Body of pancreas (tissue), 4 donors: ENCODE measurements at regions not wholly inside any gene's neighbourhood (a gene's known extent, or its start where the extent isn't known, plus 50 kb on each side); places are given as distances from the start of the nearest gene placed in this dataset.

Experiments
- POLR2A ChIP-seq, 3 donors: fragments of 450-650 bp; IDR thresholded peaks; one replicate each; pipeline ENCODE4 v1.6.1; 2016; ENCODE audit warnings: antibody characterized with exemption in 3 of 3, mild to moderate bottlenecking in 2 of 3
- TF ChIP-seq, protein P1 (sequence below), 7 experiments: fragments of 450-650 bp in 4 of 7; fragments of 200-600 bp in 3 of 7; sonication (generic) in 3 of 7; IDR thresholded peaks; one replicate each; pipeline ENCODE4 v1.5.1; 2016 to 2019; ENCODE audit warnings: antibody characterized with exemption in 7 of 7

DNA sequence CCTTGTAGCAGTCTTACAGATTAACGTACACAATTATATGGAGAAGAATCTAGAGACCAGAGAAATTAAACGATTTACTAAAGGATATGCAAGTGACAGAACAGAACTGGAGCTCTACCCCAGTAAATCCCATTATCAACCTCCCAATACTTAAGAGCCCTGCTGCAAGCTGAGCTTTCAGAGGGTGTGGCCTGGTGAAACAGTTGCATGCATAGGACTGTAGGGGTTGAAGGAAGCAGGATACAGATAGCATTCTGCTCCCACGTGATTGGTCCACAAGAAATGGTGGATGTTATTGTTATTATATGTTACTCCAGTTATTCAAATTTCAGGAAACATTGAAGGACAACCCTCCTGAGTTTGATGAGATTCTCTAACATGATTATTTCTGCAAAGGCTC, 210.8 kb upstream of the THUMPD2 start:
- TF ChIP-seq, protein P1, sequence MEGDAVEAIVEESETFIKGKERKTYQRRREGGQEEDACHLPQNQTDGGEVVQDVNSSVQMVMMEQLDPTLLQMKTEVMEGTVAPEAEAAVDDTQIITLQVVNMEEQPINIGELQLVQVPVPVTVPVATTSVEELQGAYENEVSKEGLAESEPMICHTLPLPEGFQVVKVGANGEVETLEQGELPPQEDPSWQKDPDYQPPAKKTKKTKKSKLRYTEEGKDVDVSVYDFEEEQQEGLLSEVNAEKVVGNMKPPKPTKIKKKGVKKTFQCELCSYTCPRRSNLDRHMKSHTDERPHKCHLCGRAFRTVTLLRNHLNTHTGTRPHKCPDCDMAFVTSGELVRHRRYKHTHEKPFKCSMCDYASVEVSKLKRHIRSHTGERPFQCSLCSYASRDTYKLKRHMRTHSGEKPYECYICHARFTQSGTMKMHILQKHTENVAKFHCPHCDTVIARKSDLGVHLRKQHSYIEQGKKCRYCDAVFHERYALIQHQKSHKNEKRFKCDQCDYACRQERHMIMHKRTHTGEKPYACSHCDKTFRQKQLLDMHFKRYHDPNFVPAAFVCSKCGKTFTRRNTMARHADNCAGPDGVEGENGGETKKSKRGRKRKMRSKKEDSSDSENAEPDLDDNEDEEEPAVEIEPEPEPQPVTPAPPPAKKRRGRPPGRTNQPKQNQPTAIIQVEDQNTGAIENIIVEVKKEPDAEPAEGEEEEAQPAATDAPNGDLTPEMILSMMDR (IDR thresholded peaks at IDR 0.05) = no peak
- TF ChIP-seq POLR2A (IDR thresholded peaks at IDR 0.05) = no peak
